ENCODE measurements at regions not wholly inside any gene's neighbourhood (a gene's known extent, or its start where the extent isn't known, plus 50 kb on each side); places are given as distances from the start of the nearest gene placed in this dataset.

DNA sequence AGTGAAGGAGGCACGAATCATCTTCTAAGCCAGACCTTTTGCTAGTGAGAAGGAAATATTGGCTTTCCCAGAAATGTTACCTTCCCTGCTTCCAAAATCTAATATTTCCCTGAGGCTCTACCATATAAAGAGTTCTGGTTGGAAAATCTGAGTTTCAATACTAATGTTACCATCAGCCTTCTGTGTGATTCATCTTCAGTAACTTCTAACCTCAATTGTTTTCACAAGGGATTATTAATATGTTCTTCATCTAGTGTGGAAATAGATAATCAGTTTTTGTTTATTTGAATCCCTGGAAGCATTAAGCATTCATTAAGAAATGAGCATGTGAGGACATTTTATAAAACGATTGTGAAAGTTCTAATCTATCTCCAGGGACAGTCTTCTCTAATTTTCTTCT is 720.9 kb downstream of the AACS start:
- in situ Hi-C loops (cut with MboI; ENCODE audit: low sequenced_read_pairs, unreplicated experiment): loop anchor here (25.0 kb wide), 1 partner anchor 101 kb away; no protein-coding TSS in a partner anchor
- no peak for DNase-seq (ENCODE audit: low spot score)
- no peak for TF ChIP-seq CTCF (IDR thresholded peaks at IDR 0.05; ENCODE audit: borderline replicate concordance, control extremely low read depth, extremely low read depth, insufficient read depth, missing control alignments)

DNA sequence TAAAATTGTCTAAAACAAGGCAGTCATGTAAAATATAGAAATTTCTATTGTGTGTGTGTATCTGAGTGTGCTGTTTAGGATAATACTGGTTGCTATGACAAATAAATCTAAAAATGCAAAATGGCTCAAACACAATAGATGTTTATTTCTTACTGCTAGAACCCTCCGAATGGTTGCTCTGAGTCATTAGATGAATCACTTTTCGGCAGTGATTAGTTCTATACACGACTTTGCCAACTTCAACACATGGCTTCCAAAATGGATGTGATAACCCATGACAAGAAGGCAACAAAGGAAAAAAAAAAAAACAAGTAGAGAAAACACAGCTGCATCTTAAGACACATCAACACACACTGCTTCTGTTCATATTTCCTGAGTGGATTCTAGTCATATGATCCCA is 729.2 kb downstream of the AACS start:
- DNase-seq (ENCODE audit: low spot score): no peak

DNA sequence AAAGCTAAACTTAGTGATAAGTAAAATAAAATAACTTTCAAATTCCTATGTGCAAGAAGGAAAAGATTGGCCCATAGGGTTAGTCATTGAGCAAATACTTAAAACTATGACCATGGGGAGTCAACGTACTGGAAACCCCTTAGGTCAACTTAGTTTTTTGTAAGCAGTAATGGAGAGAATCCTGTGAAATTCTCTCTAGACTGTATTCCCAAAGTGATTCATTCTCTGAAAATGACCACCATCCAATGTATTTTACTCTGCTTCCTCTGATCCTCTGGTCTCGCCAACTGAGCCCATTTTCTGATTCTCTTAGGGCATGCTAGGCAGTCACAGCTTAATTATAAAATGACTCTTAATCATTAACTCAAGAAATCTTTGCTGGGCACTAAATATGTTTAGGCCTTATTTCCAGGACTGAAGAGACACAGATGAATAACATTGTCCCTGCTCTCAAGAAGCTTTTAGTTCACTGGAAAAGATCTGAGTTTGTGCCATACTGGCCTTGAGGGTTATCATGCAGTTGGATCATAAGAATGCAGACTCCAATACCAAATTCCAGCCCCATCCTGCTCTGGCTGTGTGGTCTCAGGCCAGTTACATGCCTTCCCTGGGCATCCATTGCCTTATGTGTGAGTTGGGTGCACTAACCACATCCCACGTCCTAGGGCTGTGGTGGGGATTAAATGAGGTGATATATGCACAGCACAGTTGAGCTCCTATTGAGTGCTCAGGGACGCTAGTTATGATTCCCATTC is 732.4 kb downstream of the AACS start:
- in situ Hi-C loops (cut with MboI; ENCODE audit: low sequenced_read_pairs, unreplicated experiment): loop anchor here (25.0 kb wide), 1 partner anchor 90 kb away; no protein-coding TSS in a partner anchor
- no peak for DNase-seq (ENCODE audit: low spot score)
- no peak for TF ChIP-seq CTCF (IDR thresholded peaks at IDR 0.05; ENCODE audit: borderline replicate concordance, control extremely low read depth, extremely low read depth, insufficient read depth, missing control alignments)

More for the DNA sequence above, 729.2 kb downstream of the AACS start:
- TF ChIP-seq CTCF (IDR thresholded peaks at IDR 0.05; ENCODE audit: borderline replicate concordance, control extremely low read depth, extremely low read depth, insufficient read depth, missing control alignments): no peak
- in situ Hi-C loops (cut with MboI; ENCODE audit: low sequenced_read_pairs, unreplicated experiment): loop anchor here (25.0 kb wide), 1 partner anchor 93 kb away; no protein-coding TSS in a partner anchor

DNA sequence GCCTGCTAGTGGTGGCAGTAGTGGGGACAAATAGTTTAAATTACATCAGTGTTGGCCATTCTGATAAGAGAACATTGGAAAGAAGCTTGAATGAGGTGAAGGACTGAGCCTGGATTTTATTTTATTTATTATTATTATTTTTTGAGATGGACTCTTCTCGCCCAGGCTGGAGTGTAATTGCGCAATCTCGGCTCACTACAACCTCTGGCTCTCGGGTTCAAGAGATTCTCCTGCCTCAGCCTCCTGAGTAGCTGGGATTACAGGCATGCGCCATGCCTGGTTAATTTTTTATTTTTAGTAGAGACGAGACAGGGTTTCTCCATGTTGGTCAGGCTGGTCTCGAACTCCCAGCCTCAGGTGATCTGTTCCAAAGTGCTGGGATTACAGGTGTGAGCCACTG is 739.4 kb downstream of the AACS start:
- TF ChIP-seq CTCF (IDR thresholded peaks at IDR 0.05; ENCODE audit: borderline replicate concordance, control extremely low read depth, extremely low read depth, insufficient read depth, missing control alignments): no peak
- in situ Hi-C loops (cut with MboI; ENCODE audit: low sequenced_read_pairs, unreplicated experiment): no loop called here
- no peak for DNase-seq (ENCODE audit: low spot score)

DNA sequence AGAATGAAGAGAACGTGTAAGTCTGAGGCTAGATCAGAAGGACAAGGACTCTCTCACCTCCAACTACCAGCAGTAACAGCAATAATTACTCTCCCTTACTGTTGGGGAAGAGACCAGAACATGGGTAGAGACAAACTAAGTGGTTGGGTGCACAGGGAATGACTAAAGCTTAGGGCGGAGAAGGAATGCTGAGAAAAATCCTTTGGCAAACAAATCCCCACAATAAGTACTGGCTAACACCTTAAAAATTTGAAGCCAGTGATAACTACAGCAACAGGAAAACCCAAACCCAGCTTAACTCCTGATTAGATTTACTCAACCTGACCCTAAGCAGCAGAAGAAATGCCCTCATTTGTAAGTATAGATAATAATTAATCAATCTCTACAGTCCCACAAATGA is 759.0 kb downstream of the AACS start:
- in situ Hi-C loops (cut with MboI; ENCODE audit: low sequenced_read_pairs, unreplicated experiment): no loop called here
- no peak for TF ChIP-seq CTCF (IDR thresholded peaks at IDR 0.05; ENCODE audit: borderline replicate concordance, control extremely low read depth, extremely low read depth, insufficient read depth, missing control alignments)
- no peak for DNase-seq (ENCODE audit: low spot score)

DNA sequence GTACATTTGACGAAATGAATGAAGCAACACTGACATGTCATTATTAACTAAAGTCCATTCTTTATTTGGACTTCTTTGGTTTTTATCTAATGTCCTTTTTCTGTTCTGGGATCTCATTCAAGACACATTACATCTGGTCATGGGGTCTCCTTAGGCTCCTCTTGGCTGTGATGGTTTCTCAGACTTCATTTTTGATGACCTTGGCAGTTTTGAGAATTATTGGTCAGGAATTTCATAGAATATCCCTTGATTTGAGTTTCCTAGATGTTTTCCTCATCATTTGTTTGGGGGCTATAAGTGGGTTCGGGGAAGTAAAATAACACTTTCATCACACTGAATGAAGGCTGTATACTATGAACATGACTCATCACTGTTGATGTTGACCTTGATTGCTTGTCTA is 770.6 kb downstream of the AACS start:
- TF ChIP-seq CTCF (IDR thresholded peaks at IDR 0.05; ENCODE audit: borderline replicate concordance, control extremely low read depth, extremely low read depth, insufficient read depth, missing control alignments): no peak
- in situ Hi-C loops (cut with MboI; ENCODE audit: low sequenced_read_pairs, unreplicated experiment): no loop called here

More for the DNA sequence above, 770.6 kb downstream of the AACS start:
- DNase-seq (ENCODE audit: low spot score): no peak

Measured in GM13976 (cell line).